CD4-positive, alpha-beta T cell treated with Interleukin-2 at 100 ng/mL for 4 hours (primary cell): ENCODE measurements at regions not wholly inside any gene's neighbourhood (a gene's known extent, or its start where the extent isn't known, plus 50 kb on each side); places are given as distances from the start of the nearest gene placed in this dataset.

ENCODE experiments used
- DNase-seq: peaks from one replicate; pipeline ENCODE4 v3.0.0-alpha.2; 2020; ENCODE audit warnings: low spot score

- DNase-seq = no peak
Measured at GRCh38 chr6:133631421-133631820, 257.5 kb upstream of the TCF21 start.

GRCh38 chr6:133632206-133632605 lies 256.7 kb upstream of the TCF21 start:
- no peak for DNase-seq

GRCh38 chr6:133632906-133633305 lies 256.0 kb upstream of the TCF21 start:
- DNase-seq = no peak

- DNase-seq = no peak
Measured at GRCh38 chr6:133634474-133634873, 254.4 kb upstream of the TCF21 start.

- no peak for DNase-seq
Measured at GRCh38 chr6:133635447-133635846, 253.5 kb upstream of the TCF21 start.

- no peak for DNase-seq
Measured at GRCh38 chr6:133637436-133637835, 251.5 kb upstream of the TCF21 start.

DNA sequence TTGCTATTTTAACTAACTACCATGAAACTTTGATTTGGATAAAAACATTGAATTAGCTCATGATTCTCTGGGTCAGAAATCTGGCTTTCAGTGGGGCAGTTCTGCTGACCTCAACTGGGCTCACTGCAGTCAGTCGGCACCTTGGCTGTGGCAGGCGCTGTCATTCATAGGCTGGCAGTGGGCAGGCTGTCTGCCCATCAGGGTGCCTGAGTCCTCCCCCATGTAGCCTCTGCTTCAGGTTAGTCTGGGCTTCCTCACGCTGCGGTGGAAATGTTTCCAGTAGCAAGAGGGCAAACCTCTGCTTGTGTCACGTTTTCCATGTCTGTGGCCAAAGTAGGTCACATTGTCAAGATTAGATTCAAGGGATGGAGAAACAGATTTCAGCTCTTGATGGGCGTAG lies 251.0 kb upstream of the TCF21 start:
- no peak for DNase-seq

DNA sequence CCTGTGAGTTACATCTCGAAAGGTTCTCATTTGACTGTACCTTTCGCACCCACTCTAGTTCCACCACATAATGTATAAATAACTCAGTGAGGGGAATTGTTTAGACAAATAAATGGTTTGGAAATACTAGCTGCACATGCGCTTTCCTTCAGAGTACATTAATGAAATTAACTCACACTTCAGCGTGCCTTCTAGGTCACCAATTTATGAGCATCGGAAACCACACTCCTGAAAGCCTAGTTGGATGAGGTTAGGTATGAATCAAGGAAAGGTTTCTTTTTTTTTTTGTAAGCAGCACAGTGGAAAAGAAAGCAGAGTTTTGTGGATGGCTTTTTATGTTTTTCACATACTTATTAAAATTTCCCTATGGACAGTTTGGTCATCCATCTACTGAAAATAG lies 247.8 kb upstream of the TCF21 start:
- DNase-seq = no peak

- no peak for DNase-seq
Measured at GRCh38 chr6:133644548-133644891, 244.4 kb upstream of the TCF21 start.

- DNase-seq = no peak
Measured at GRCh38 chr6:133644892-133645619, 243.9 kb upstream of the TCF21 start.

- no peak for DNase-seq
Measured at GRCh38 chr6:133645966-133646740, 242.8 kb upstream of the TCF21 start.

DNA sequence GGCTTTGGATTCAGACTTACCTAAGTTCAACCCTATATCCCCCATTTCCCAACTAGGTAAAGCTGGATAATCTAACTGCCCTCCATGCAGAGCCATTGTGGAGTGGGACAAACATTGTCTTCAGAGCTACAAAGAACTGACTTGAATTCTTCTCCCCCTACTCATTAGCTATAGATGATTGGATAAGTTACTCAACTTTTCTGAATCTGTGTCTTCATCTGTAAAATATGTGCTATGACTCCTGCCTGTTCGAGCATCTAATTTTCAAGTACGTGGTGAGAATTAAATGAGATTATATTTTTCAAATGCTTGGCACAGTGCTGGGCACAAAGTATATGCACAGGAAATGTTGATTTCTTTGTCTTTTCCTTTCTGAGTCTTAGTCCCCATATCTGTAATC lies 240.3 kb upstream of the TCF21 start:
- no peak for DNase-seq

- DNase-seq = no peak
Measured at GRCh38 chr6:133671376-133671775, 217.5 kb upstream of the TCF21 start.

DNA sequence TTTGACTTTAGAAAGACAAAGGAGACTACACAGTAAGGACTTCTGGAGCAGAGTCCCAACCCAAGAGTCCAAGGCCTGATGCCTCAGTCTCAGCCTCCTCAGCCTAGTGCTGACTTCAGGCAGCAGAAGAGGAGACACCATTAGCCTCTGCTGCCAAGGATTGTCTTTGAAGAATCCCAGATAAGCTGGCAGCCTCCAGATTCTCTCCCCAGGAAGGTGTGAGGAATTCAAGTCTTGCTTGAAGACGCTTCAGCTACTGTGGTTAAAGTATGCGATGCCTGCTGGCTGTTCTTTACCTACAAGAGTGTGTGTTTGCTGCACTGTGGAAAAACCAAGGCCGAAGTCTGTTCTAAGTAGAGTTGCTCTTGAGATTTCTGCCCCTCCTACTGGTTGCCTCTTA lies 215.9 kb upstream of the TCF21 start:
- no peak for DNase-seq

GRCh38 chr6:133674661-133675060 lies 214.3 kb upstream of the TCF21 start:
- DNase-seq = no peak

DNA sequence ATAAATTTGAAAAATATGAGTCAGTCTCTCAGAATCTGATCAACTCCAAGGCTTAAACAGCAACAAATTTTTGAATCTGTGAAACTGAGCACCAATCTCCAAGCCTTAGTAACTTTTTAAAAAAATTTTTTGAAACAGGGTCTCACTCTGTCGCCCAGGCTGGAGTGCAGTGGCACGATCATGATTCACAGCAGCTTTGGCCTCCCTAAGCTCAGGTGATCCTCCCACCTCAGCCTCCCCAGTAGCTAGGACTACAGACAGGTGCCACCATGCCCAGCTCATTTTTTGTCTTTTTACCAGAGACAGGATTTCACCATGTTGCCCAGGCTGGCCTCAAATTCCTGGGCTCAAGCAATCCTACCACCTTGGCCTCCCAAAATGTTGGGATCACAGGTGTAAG lies 207.9 kb upstream of the TCF21 start:
- no peak for DNase-seq

- no peak for DNase-seq
Measured at GRCh38 chr6:133681891-133682290, 207.0 kb upstream of the TCF21 start.

DNA sequence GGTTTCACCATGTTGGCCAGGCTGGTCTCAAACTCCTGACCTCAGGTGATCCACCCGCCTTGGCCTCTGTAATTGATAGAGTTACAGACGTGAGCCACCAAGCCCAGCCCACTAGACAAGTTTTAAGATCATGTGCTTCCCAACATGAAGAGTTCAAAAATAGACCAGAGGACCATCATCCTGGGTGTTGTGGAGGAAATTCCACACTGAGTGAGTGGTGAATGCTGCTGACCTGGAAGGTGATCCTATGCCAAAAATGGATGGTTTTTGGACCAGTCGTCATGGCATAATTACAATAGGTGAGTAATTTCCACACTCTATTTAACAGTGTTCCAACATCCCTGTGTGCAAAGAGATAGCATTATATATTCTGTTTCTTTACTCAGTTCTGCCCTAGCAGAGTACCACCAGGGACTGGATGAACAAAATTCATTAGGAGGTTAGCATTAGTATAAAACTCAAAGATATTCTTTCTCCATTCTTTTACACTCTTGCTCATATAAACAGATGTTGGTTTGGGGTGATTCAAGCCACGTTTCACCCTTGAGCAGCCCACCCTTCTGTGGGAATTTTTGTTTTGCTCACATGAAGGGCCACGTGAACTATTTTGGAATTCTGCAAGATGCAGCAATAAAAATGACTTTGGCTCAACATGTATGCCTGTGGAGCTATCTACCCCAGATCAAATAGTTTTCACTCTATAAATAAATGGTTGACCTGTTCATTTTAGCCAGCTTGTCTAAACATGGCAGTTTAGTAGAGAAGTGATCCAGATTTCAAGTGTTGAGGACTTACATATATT lies 206.2 kb upstream of the TCF21 start:
- DNase-seq = no peak

GRCh38 chr6:133683308-133683580 lies 205.7 kb upstream of the TCF21 start:
- no peak for DNase-seq

- no peak for DNase-seq
Measured at GRCh38 chr6:133683606-133684005, 205.3 kb upstream of the TCF21 start.

DNA sequence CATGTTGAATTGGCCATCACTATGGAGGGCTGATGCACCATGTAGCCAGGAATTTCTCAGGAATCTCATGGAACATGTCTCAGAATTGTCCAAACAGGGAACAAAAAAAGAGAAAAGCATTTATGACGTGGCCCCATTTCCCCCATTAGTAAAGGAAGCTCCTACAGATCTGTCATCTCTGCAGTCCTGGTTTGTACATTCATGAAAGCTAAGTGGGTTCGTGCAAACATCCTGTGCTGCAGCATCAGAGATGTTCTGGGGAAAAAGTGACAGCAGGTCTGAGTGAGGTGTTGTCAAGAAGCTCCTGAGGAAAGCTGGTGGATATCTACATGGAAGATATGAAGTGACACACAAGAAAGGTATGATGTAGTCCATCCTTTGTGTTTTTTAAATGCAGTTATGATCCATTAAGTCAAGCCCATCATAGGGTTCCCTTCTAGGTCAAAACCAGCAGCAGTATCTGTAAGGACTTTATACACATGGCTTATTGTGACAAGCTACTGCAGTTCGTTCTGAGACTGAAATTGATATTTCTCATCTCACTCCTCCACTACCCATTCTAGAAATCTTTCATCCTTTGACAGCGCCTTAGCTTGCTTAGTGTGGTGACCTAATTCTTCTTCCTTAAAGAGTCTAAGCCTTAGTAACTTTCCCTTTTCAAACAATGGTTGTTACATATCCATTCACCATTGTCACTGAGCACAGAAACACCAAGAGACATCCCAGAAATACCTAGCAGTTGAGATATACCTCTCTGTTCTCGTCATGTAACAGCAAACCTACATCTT lies 200.0 kb upstream of the TCF21 start:
- DNase-seq = no peak

- DNase-seq = no peak
Measured at GRCh38 chr6:133689863-133690262, 199.1 kb upstream of the TCF21 start.
